SK-N-SH treated with all-trans-retinoic acid at 6 μM for 48 hours (cell line): ENCODE measurements at regions not wholly inside any gene's neighbourhood (a gene's known extent, or its start where the extent isn't known, plus 50 kb on each side); places are given as distances from the start of the nearest gene placed in this dataset.

ENCODE experiments used
- ARNTL ChIP-seq: fragments of 450-650 bp; formaldehyde crosslinking; IDR thresholded peaks from 2 replicates; pipeline ENCODE4 v1.5.0; 2020; ENCODE audit warnings: low read depth, mild to moderate bottlenecking, moderate library complexity, borderline replicate concordance
- OSR1 ChIP-seq: fragments of 250-450 bp; sonication (Bioruptor Pico); IDR thresholded peaks from 2 replicates; pipeline ENCODE4 v1.8.0; 2022; ENCODE audit warnings: moderate library complexity, mild to moderate bottlenecking, inconsistent platforms
- ZC3H10 ChIP-seq: fragments of 250-450 bp; sonication (Bioruptor Pico); IDR thresholded peaks from 2 replicates; pipeline ENCODE4 v1.5.1; 2021; ENCODE audit warnings: mild to moderate bottlenecking, moderate library complexity
- ZFP30 ChIP-seq: fragments of 450-650 bp; formaldehyde crosslinking; IDR thresholded peaks from 2 replicates; pipeline ENCODE4 v1.5.0; 2022; ENCODE audit warnings: mild to moderate bottlenecking, moderate library complexity
- ZNF70 ChIP-seq: fragments of 450-650 bp; formaldehyde crosslinking; IDR thresholded peaks from 2 replicates; pipeline ENCODE4 v1.5.0; 2020; ENCODE audit warnings: mild to moderate bottlenecking, moderate library complexity
- TF ChIP-seq, protein P1 (sequence below): fragments of 250-450 bp; sonication (Bioruptor Pico); IDR thresholded peaks from 2 replicates; pipeline ENCODE4 v1.5.1; 2020; ENCODE audit warnings: low read depth, mild to moderate bottlenecking, moderate library complexity

GRCh38 chr13:33745370-33746324 is 72.3 kb upstream of the RFC3 start:
- TF ChIP-seq ARNTL (CRISPR knock-in tag) (no peak), ZNF70 (CRISPR knock-in tag) (no peak), ZC3H10 (CRISPR knock-in tag) (no peak), ZFP30 (CRISPR knock-in tag) (no peak), OSR1 (no peak)
- TF ChIP-seq, protein P1, sequence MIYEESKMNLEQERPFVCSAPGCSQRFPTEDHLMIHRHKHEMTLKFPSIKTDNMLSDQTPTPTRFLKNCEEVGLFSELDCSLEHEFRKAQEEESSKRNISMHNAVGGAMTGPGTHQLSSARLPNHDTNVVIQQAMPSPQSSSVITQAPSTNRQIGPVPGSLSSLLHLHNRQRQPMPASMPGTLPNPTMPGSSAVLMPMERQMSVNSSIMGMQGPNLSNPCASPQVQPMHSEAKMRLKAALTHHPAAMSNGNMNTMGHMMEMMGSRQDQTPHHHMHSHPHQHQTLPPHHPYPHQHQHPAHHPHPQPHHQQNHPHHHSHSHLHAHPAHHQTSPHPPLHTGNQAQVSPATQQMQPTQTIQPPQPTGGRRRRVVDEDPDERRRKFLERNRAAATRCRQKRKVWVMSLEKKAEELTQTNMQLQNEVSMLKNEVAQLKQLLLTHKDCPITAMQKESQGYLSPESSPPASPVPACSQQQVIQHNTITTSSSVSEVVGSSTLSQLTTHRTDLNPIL, result no peak
